ENCODE measurements at regions not wholly inside any gene's neighbourhood (a gene's known extent, or its start where the extent isn't known, plus 50 kb on each side); places are given as distances from the start of the nearest gene placed in this dataset.

DNA sequence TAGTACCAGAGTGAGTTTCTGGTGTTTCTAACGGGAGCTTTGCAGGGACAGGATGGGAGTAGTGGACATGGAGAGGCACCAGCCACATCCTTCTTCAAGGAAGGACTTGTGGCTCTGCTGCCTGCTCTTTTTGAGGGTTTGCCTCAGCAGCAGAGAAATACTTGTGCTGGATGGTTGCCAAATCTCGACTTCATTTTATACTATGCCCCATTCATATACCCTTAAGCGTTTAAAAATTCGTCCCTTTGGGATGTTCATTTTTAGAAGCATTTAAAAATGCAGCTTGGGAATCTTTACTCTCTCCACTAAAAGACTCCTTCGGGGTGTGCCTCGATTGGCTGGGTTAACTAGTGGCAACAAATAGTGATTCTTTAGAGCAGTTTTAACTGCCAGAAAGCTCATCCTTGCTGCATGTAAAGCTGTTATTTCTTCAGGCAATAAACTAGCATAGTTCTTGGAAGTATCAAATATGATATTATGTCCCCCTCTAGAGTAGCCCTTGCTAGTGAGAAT lies 126.5 kb upstream of the B3GAT2 start:
- no peaks in the 10 kb centered on the region for H3K27me3 ChIP-seq (ENCODE audit: control insufficient read depth in 1 of 2, insufficient read depth in 2 of 2, low read length in 2 of 2)
- H3K4me1 Mint-ChIP-seq (ENCODE audit: low read depth), result no peaks in the 10 kb centered on the region
- ATAC-seq (ENCODE audit: poor library complexity) (no peak), DNase-seq (no peak)
- peaks cover 3% of the 10 kb centered on the region for H3K9me3 Mint-ChIP-seq
- H3K9me3 ChIP-seq (ENCODE audit: control insufficient read depth in 1 of 2, insufficient read depth in 1 of 2, low read length in 2 of 2), result peaks cover 0 to 6% of the 10 kb centered on the region in 2 experiments
- H3K4me3 Mint-ChIP-seq, result no peak overlapping the region
- H3K27ac Mint-ChIP-seq, result no peak overlapping the region
- no peaks in the 10 kb centered on the region for H3K36me3 ChIP-seq (ENCODE audit: insufficient read depth, low read length)
- no peak overlapping the region for H3K27ac ChIP-seq (ENCODE audit: low read depth in 1 of 2, low read length in 2 of 2)
- POLR2A ChIA-PET, result no interaction called here
- TF ChIP-seq, protein P1, sequence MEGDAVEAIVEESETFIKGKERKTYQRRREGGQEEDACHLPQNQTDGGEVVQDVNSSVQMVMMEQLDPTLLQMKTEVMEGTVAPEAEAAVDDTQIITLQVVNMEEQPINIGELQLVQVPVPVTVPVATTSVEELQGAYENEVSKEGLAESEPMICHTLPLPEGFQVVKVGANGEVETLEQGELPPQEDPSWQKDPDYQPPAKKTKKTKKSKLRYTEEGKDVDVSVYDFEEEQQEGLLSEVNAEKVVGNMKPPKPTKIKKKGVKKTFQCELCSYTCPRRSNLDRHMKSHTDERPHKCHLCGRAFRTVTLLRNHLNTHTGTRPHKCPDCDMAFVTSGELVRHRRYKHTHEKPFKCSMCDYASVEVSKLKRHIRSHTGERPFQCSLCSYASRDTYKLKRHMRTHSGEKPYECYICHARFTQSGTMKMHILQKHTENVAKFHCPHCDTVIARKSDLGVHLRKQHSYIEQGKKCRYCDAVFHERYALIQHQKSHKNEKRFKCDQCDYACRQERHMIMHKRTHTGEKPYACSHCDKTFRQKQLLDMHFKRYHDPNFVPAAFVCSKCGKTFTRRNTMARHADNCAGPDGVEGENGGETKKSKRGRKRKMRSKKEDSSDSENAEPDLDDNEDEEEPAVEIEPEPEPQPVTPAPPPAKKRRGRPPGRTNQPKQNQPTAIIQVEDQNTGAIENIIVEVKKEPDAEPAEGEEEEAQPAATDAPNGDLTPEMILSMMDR (IDR thresholded peaks at IDR 0.05), result no peak
- no peaks in the 10 kb centered on the region for H3K36me3 Mint-ChIP-seq (ENCODE audit: low read depth)
- H3K27me3 Mint-ChIP-seq, result peaks cover 9% of the 10 kb centered on the region
- H3K4me1 ChIP-seq (ENCODE audit: insufficient read depth, low read length), result no peaks in the 10 kb centered on the region
- no peak overlapping the region for H3K4me3 ChIP-seq (ENCODE audit: low read length)
- intact Hi-C loops (cut with DNase I, micrococcal nuclease), result no loop called here
- CTCF ChIA-PET, result no interaction called here

GRCh38 chr6:71088166-71088565 lies 131.3 kb upstream of the B3GAT2 start:
- Mint-ChIP-seq H3K9me3 (no peaks in the 10 kb centered on the region), H3K4me1 (ENCODE audit: low read depth) (no peaks in the 10 kb centered on the region), H3K27me3 (peaks cover 9% of the 10 kb centered on the region), H3K36me3 (ENCODE audit: low read depth) (no peaks in the 10 kb centered on the region), H3K27ac (no peak overlapping the region), H3K4me3 (no peak overlapping the region)
- CTCF ChIA-PET, result no interaction called here
- Histone ChIP-seq H3K4me1 (ENCODE audit: insufficient read depth, low read length) (no peaks in the 10 kb centered on the region), H3K36me3 (ENCODE audit: insufficient read depth, low read length) (no peaks in the 10 kb centered on the region), H3K27ac (ENCODE audit: low read depth in 1 of 2, low read length in 2 of 2) (no peak overlapping the region), H3K9me3 (ENCODE audit: control insufficient read depth in 1 of 2, insufficient read depth in 1 of 2, low read length in 2 of 2) (no peaks in the 10 kb centered on the region), H3K27me3 (ENCODE audit: control insufficient read depth in 1 of 2, insufficient read depth in 2 of 2, low read length in 2 of 2) (no peaks in the 10 kb centered on the region), H3K4me3 (ENCODE audit: low read length) (no peak overlapping the region)
- POLR2A ChIA-PET, result no interaction called here
- TF ChIP-seq, protein P1 (IDR thresholded peaks at IDR 0.05), result no peak
- intact Hi-C loops (cut with DNase I, micrococcal nuclease), result no loop called here
- no peak for ATAC-seq (ENCODE audit: poor library complexity)
- DNase-seq, result no peak

GRCh38 chr6:71090217-71090616 lies 133.4 kb upstream of the B3GAT2 start:
- no peak overlapping the region for H3K27ac ChIP-seq (ENCODE audit: low read depth in 1 of 2, low read length in 2 of 2)
- no peaks in the 10 kb centered on the region for H3K9me3 ChIP-seq (ENCODE audit: control insufficient read depth in 1 of 2, insufficient read depth in 1 of 2, low read length in 2 of 2)
- H3K36me3 Mint-ChIP-seq (ENCODE audit: low read depth), result no peaks in the 10 kb centered on the region
- no peaks in the 10 kb centered on the region for H3K9me3 Mint-ChIP-seq
- H3K4me1 Mint-ChIP-seq (ENCODE audit: low read depth), result no peaks in the 10 kb centered on the region
- no peak for DNase-seq
- CTCF ChIA-PET, result no interaction called here
- H3K36me3 ChIP-seq (ENCODE audit: insufficient read depth, low read length), result no peaks in the 10 kb centered on the region
- no peaks in the 10 kb centered on the region for H3K4me1 ChIP-seq (ENCODE audit: insufficient read depth, low read length)
- H3K27me3 Mint-ChIP-seq, result no peaks in the 10 kb centered on the region
- TF ChIP-seq, protein P1 (IDR thresholded peaks at IDR 0.05), result no peak
- POLR2A ChIA-PET, result no interaction called here
- no peak overlapping the region for H3K4me3 Mint-ChIP-seq
- intact Hi-C loops (cut with DNase I, micrococcal nuclease), result no loop called here
- H3K4me3 ChIP-seq (ENCODE audit: low read length), result no peak overlapping the region
- no peak for ATAC-seq (ENCODE audit: poor library complexity)
- H3K27me3 ChIP-seq (ENCODE audit: control insufficient read depth in 1 of 2, insufficient read depth in 2 of 2, low read length in 2 of 2), result no peaks in the 10 kb centered on the region
- no peak overlapping the region for H3K27ac Mint-ChIP-seq

All from CD4-positive, alpha-beta T cell (primary cell).